ENCODE measurements at regions not wholly inside any gene's neighbourhood (a gene's known extent, or its start where the extent isn't known, plus 50 kb on each side); places are given as distances from the start of the nearest gene placed in this dataset.
"Not testable (repeated sequence)": the region's sequence is repeated elsewhere in the genome, so short reads cannot be mapped to it uniquely, and the experiment has no call there.

- no peak overlapping the region for H3K4me2 ChIP-seq (ENCODE audit: low read depth, low read length)
- H3K9ac ChIP-seq (ENCODE audit: low read length) = no peak overlapping the region
- DNase-seq = no peak
- no peaks in the 10 kb centered on the region for H3K27me3 ChIP-seq (replicated peaks; ENCODE audit: insufficient read depth, low read length)
- no peaks in the 10 kb centered on the region for H3F3A ChIP-seq (ENCODE audit: insufficient read depth, low read length)
- H2AFZ ChIP-seq (ENCODE audit: low read length) = no peak overlapping the region
- no peaks in the 10 kb centered on the region for H3K9me2 ChIP-seq (replicated peaks; ENCODE audit: insufficient read depth, low read length)
- TF ChIP-seq EZH2phosphoT487 (IDR thresholded peaks at IDR 0.05; ENCODE audit: low read length) = no peak
- TF ChIP-seq CTCF (IDR thresholded peaks at IDR 0.05; ENCODE audit: low read length) = no peak
- no peak for TF ChIP-seq EZH2 (optimal IDR thresholded peaks at IDR 0.05; ENCODE audit: low read depth, low read length)
- H3K36me3 ChIP-seq (replicated peaks; ENCODE audit: insufficient read depth, low read length) = no peaks in the 10 kb centered on the region
- H4K20me1 ChIP-seq (ENCODE audit: insufficient read depth, low read length) = no peaks in the 10 kb centered on the region
- no peak overlapping the region for H3K4me3 ChIP-seq (ENCODE audit: low read length)
- H3K79me2 ChIP-seq (ENCODE audit: low read length) = no peaks in the 10 kb centered on the region
- no peaks in the 10 kb centered on the region for H3K9me3 ChIP-seq (replicated peaks; ENCODE audit: insufficient read depth, low read length)
- no peak overlapping the region for H3K27ac ChIP-seq (ENCODE audit: low read length)
- H3K4me1 ChIP-seq (ENCODE audit: low read length) = no peaks in the 10 kb centered on the region
Observed at GRCh38 chr9:21720758-21721157, 81.7 kb upstream of the MTAP start.

GRCh38 chr9:21727411-21727810 lies 75.0 kb upstream of the MTAP start:
- not testable (repeated sequence) for DNase-seq; H4K20me1 ChIP-seq (ENCODE audit: insufficient read depth, low read length); H3K36me3 ChIP-seq (replicated peaks; ENCODE audit: insufficient read depth, low read length); H3K27ac ChIP-seq (ENCODE audit: low read length); H3K9ac ChIP-seq (ENCODE audit: low read length); H3K79me2 ChIP-seq (ENCODE audit: low read length); H3K9me3 ChIP-seq (replicated peaks; ENCODE audit: insufficient read depth, low read length); H3K4me2 ChIP-seq (ENCODE audit: low read depth, low read length); H3K4me3 ChIP-seq (ENCODE audit: low read length); H2AFZ ChIP-seq (ENCODE audit: low read length); H3F3A ChIP-seq (ENCODE audit: insufficient read depth, low read length); H3K4me1 ChIP-seq (ENCODE audit: low read length); H3K9me2 ChIP-seq (replicated peaks; ENCODE audit: insufficient read depth, low read length); H3K27me3 ChIP-seq (replicated peaks; ENCODE audit: insufficient read depth, low read length)

GRCh38 chr9:21728781-21729180 lies 73.7 kb upstream of the MTAP start:
- Histone ChIP-seq H3K4me3 (ENCODE audit: low read length) (no peak overlapping the region), H3K27ac (ENCODE audit: low read length) (no peak overlapping the region), H3K9me3 (replicated peaks; ENCODE audit: insufficient read depth, low read length) (no peaks in the 10 kb centered on the region), H3K79me2 (ENCODE audit: low read length) (no peaks in the 10 kb centered on the region), H4K20me1 (ENCODE audit: insufficient read depth, low read length) (no peaks in the 10 kb centered on the region), H3K36me3 (replicated peaks; ENCODE audit: insufficient read depth, low read length) (no peaks in the 10 kb centered on the region), H2AFZ (ENCODE audit: low read length) (no peak overlapping the region), H3K9me2 (replicated peaks; ENCODE audit: insufficient read depth, low read length) (no peaks in the 10 kb centered on the region), H3K4me1 (ENCODE audit: low read length) (no peaks in the 10 kb centered on the region), H3F3A (ENCODE audit: insufficient read depth, low read length) (no peaks in the 10 kb centered on the region), H3K4me2 (ENCODE audit: low read depth, low read length) (no peak overlapping the region), H3K27me3 (replicated peaks; ENCODE audit: insufficient read depth, low read length) (no peaks in the 10 kb centered on the region), H3K9ac (ENCODE audit: low read length) (no peak overlapping the region)
- TF ChIP-seq EZH2phosphoT487 (IDR thresholded peaks at IDR 0.05; ENCODE audit: low read length) (no peak), EZH2 (optimal IDR thresholded peaks at IDR 0.05; ENCODE audit: low read depth, low read length) (no peak), CTCF (IDR thresholded peaks at IDR 0.05; ENCODE audit: low read length) (no peak)
- DNase-seq = no peak

GRCh38 chr9:21729648-21730047 lies 72.8 kb upstream of the MTAP start:
- Histone ChIP-seq H3K36me3 (replicated peaks; ENCODE audit: insufficient read depth, low read length) (no peaks in the 10 kb centered on the region), H3K4me1 (ENCODE audit: low read length) (no peaks in the 10 kb centered on the region), H3K27me3 (replicated peaks; ENCODE audit: insufficient read depth, low read length) (no peaks in the 10 kb centered on the region), H3K79me2 (ENCODE audit: low read length) (no peaks in the 10 kb centered on the region), H3K9ac (ENCODE audit: low read length) (no peak overlapping the region), H3K4me3 (ENCODE audit: low read length) (no peak overlapping the region), H3F3A (ENCODE audit: insufficient read depth, low read length) (no peaks in the 10 kb centered on the region), H3K27ac (ENCODE audit: low read length) (no peak overlapping the region), H3K9me2 (replicated peaks; ENCODE audit: insufficient read depth, low read length) (no peaks in the 10 kb centered on the region), H2AFZ (ENCODE audit: low read length) (no peak overlapping the region), H4K20me1 (ENCODE audit: insufficient read depth, low read length) (no peaks in the 10 kb centered on the region), H3K9me3 (replicated peaks; ENCODE audit: insufficient read depth, low read length) (no peaks in the 10 kb centered on the region), H3K4me2 (ENCODE audit: low read depth, low read length) (no peak overlapping the region)
- no peak for DNase-seq
- TF ChIP-seq CTCF (IDR thresholded peaks at IDR 0.05; ENCODE audit: low read length) (no peak), EZH2phosphoT487 (IDR thresholded peaks at IDR 0.05; ENCODE audit: low read length) (no peak), EZH2 (optimal IDR thresholded peaks at IDR 0.05; ENCODE audit: low read depth, low read length) (no peak)

Data from MM.1S (cell line).